ENCODE measurements at regions not wholly inside any gene's neighbourhood (a gene's known extent, or its start where the extent isn't known, plus 50 kb on each side); places are given as distances from the start of the nearest gene placed in this dataset.

- Histone ChIP-seq H2AK5ac (ENCODE audit: low read depth, low read length) (no peak overlapping the region), H3K56ac (ENCODE audit: extremely low read depth, insufficient read depth, low read length) (no peak overlapping the region), H3K4me1 (ENCODE audit: control insufficient read depth, insufficient read depth, low read length) (no peaks in the 10 kb centered on the region), H3K14ac (replicated peaks; ENCODE audit: low read depth, low read length) (no peak overlapping the region), H2AK9ac (replicated peaks; ENCODE audit: low read depth, low read length, poor library complexity) (no peak overlapping the region), H3K23ac (ENCODE audit: low read depth, low read length) (no peak overlapping the region), H2BK20ac (ENCODE audit: low read depth, low read length) (no peak overlapping the region), H3K9me1 (ENCODE audit: insufficient read depth, low read length) (no peaks in the 10 kb centered on the region), H3K4me2 (ENCODE audit: low read depth, low read length) (no peak overlapping the region), H3K18ac (ENCODE audit: low read depth, low read length) (no peak overlapping the region), H3K9ac (ENCODE audit: low read depth, low read length) (no peak overlapping the region), H2BK15ac (ENCODE audit: low read depth, low read length) (no peak overlapping the region), H3K79me1 (ENCODE audit: low read depth in 1 of 2, low read length in 2 of 2) (no peaks in the 10 kb centered on the region), H3K27ac (ENCODE audit: insufficient read depth, low read length) (no peak overlapping the region), H2AFZ (replicated peaks; ENCODE audit: low read length, poor library complexity) (no peak overlapping the region), H4K91ac (ENCODE audit: insufficient read depth, low read depth, low read length) (no peak overlapping the region), H2BK5ac (ENCODE audit: low read depth, low read length, poor library complexity, severe bottlenecking) (no peak overlapping the region), H3K9me3 (ENCODE audit: control insufficient read depth, insufficient read depth, low read length) (no peaks in the 10 kb centered on the region), H2BK120ac (ENCODE audit: low read depth, low read length) (no peak overlapping the region), H3K36me3 (ENCODE audit: control insufficient read depth, insufficient read depth, low read length) (no peaks in the 10 kb centered on the region), H3K27me3 (ENCODE audit: control insufficient read depth, insufficient read depth, low read length) (no peaks in the 10 kb centered on the region), H4K20me1 (ENCODE audit: insufficient read depth, low read length) (no peaks in the 10 kb centered on the region), H4K8ac (ENCODE audit: low read depth in 2 of 2, low read length in 2 of 2) (no peak overlapping the region), H3K4ac (ENCODE audit: low read depth, low read length) (no peak overlapping the region), H3K4me3 (ENCODE audit: insufficient read depth, low read depth, low read length) (no peak overlapping the region), H4K5ac (ENCODE audit: low read depth, low read length) (no peak overlapping the region)
- no peak for TF ChIP-seq FOS (IDR thresholded peaks at IDR 0.05; ENCODE audit: low read depth, low read length)
- TF ChIP-seq CHD1 (IDR thresholded peaks at IDR 0.05; ENCODE audit: low read depth, low read length): no peak
- TF ChIP-seq POLR2A (IDR thresholded peaks at IDR 0.05; ENCODE audit: low read depth, low read length): no peak
- DNase-seq (no peak), ATAC-seq (ENCODE audit: low read depth) (no peak)
- in situ Hi-C loops (cut with MboI; ENCODE audit: low sequenced_read_pairs) (no loop called here), intact Hi-C loops (cut with micrococcal nuclease) (no loop called here), dilution Hi-C loops (cut with HindIII; ENCODE audit: low sequenced_read_pairs, unreplicated experiment) (no loop called here)
- CTCF ChIA-PET: interaction anchor here (1.4 kb wide), 1 partner anchor 16 kb away, joined by 3 read pairs; no protein-coding TSS in a partner anchor
- WGBS, 2 experiments (ENCODE audit: extremely low coverage in 2 of 2, insufficient read length in 1 of 2): 40% methylated on average over 1 of the region's 3 CpGs; no CpG with 5 or more reads in 1 of the 2 experiments
- POLR2A ChIA-PET (ENCODE audit: unreplicated experiment): no interaction called here
- no TSS peak for BruUV-seq (replicated peaks)
These were observed 568.3 kb upstream of the TENM4 start for GRCh38 chr11:80009081-80009480.
